HEK293 (cell line): ENCODE measurements at regions not wholly inside any gene's neighbourhood (a gene's known extent, or its start where the extent isn't known, plus 50 kb on each side); places are given as distances from the start of the nearest gene placed in this dataset.

Source experiments
- GLIS1 ChIP-seq: fragments of 450-650 bp; formaldehyde crosslinking; IDR thresholded peaks from 2 replicates; pipeline ENCODE4 v1.5.1; 2016; ENCODE audit warnings: missing biosample characterization, missing genetic modification characterization
- PRDM1 ChIP-seq: fragments of 450-650 bp; formaldehyde crosslinking; IDR thresholded peaks from 2 replicates; pipeline ENCODE4; 2016; ENCODE audit warnings: missing biosample characterization, missing genetic modification characterization
- REST ChIP-seq: fragments of 450-650 bp; formaldehyde crosslinking; IDR thresholded peaks from 2 replicates; pipeline ENCODE4 v1.5.1; 2016; ENCODE audit warnings: missing biosample characterization, missing genetic modification characterization
- SETDB1 ChIP-seq: IDR thresholded peaks from one replicate; pipeline ENCODE4 v1.6.1; 2017; ENCODE audit warnings: mild to moderate bottlenecking, low read length, moderate library complexity, mixed read lengths; ENCODE audit not compliant: insufficient read length
- ZEB2 ChIP-seq: fragments of 450-650 bp; formaldehyde crosslinking; IDR thresholded peaks from 2 replicates; pipeline ENCODE4 v1.5.1; 2016; ENCODE audit warnings: missing biosample characterization, missing genetic modification characterization
- ZNF121 ChIP-seq: fragments of 450-650 bp; formaldehyde crosslinking; IDR thresholded peaks from 2 replicates; pipeline ENCODE4 v1.5.1; 2016; ENCODE audit warnings: missing biosample characterization, missing genetic modification characterization
- ZNF426 ChIP-seq: fragments of 450-650 bp; formaldehyde crosslinking; IDR thresholded peaks from 2 replicates; pipeline ENCODE4 v1.5.1; 2017; ENCODE audit warnings: missing biosample characterization, missing genetic modification characterization, mild to moderate bottlenecking, inconsistent platforms, moderate library complexity
- ZNF76 ChIP-seq: fragments of 450-650 bp; formaldehyde crosslinking; IDR thresholded peaks from 2 replicates; pipeline ENCODE4; 2016; ENCODE audit warnings: low read depth, missing biosample characterization, missing genetic modification characterization, borderline replicate concordance
- ZNF768 ChIP-seq: fragments of 450-650 bp; formaldehyde crosslinking; IDR thresholded peaks from 2 replicates; pipeline ENCODE4 v1.5.1; 2018; ENCODE audit warnings: missing biosample characterization, mild to moderate bottlenecking, missing genetic modification characterization
- ZNF785 ChIP-seq: fragments of 450-650 bp; formaldehyde crosslinking; IDR thresholded peaks from 2 replicates; pipeline ENCODE4 v1.5.1; 2016; ENCODE audit warnings: missing biosample characterization, missing genetic modification characterization
- TF ChIP-seq, protein P1 (sequence below): fragments of 450-650 bp; formaldehyde crosslinking; IDR thresholded peaks from 2 replicates; pipeline ENCODE4 v1.5.1; 2016; ENCODE audit warnings: missing biosample characterization, missing genetic modification characterization
- TF ChIP-seq, protein P2 (sequence below): fragments of 450-650 bp; formaldehyde crosslinking; IDR thresholded peaks from 2 replicates; pipeline ENCODE4 v1.5.1; 2016; ENCODE audit warnings: missing biosample characterization, missing genetic modification characterization, low read depth
- TF ChIP-seq, protein P3 (sequence below): IDR thresholded peaks from 2 replicates; pipeline ENCODE4 v1.6.1; 2011; ENCODE audit warnings: mild to moderate bottlenecking, low read depth, low read length, borderline replicate concordance

DNA sequence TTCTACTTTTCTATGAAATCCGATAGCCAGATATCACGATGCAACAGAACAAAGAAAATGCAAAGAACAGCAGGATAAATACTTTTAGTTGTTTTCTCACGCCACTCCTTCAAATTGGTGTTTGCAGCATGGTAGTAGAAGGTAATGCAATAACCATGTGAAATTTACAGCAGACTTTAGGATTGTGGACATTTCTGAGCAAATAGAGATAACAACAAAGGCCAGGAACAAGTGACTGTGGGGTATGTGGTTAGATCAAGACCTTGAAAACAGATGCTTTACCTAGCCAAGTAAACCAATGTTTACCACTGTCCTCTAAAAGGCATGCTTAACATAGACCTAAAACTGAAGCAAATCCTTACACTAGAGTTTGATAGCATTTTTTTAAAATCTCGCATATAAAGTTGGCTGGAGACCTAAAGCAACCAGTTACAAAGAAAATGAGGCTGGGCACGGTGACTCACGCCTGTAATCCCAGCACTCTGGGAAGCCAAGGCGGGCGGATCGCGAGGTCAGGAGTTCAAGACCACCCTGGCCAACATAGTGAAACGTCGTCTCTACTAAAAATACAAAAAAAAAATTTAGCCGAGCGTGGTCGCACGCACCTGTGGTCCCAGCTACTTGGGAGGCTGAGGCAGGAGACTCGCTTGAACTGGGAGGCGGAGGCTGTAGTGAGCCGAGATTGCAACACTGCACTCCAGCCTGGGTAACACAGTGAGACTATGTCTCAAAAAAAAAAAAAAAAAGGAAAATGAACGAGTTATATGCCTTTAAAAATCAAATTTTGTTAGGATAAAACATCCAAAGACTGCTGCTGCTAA, 123.2 kb upstream of the FOXN3 start:
- TF ChIP-seq SETDB1 (no peak), ZNF426 (tag by site-specific recombination) (no peak), ZNF76 (tag by site-specific recombination) (no peak), REST (tag by site-specific recombination) (no peak), ZNF768 (tag by site-specific recombination) (no peak), ZNF785 (tag by site-specific recombination) (no peak), ZEB2 (tag by site-specific recombination) (no peak), GLIS1 (tag by site-specific recombination) (no peak), ZNF121 (tag by site-specific recombination) (no peak), PRDM1 (no peak)
- TF ChIP-seq, protein P1, sequence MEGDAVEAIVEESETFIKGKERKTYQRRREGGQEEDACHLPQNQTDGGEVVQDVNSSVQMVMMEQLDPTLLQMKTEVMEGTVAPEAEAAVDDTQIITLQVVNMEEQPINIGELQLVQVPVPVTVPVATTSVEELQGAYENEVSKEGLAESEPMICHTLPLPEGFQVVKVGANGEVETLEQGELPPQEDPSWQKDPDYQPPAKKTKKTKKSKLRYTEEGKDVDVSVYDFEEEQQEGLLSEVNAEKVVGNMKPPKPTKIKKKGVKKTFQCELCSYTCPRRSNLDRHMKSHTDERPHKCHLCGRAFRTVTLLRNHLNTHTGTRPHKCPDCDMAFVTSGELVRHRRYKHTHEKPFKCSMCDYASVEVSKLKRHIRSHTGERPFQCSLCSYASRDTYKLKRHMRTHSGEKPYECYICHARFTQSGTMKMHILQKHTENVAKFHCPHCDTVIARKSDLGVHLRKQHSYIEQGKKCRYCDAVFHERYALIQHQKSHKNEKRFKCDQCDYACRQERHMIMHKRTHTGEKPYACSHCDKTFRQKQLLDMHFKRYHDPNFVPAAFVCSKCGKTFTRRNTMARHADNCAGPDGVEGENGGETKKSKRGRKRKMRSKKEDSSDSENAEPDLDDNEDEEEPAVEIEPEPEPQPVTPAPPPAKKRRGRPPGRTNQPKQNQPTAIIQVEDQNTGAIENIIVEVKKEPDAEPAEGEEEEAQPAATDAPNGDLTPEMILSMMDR (tag by site-specific recombination) = no peak
- TF ChIP-seq, protein P2, sequence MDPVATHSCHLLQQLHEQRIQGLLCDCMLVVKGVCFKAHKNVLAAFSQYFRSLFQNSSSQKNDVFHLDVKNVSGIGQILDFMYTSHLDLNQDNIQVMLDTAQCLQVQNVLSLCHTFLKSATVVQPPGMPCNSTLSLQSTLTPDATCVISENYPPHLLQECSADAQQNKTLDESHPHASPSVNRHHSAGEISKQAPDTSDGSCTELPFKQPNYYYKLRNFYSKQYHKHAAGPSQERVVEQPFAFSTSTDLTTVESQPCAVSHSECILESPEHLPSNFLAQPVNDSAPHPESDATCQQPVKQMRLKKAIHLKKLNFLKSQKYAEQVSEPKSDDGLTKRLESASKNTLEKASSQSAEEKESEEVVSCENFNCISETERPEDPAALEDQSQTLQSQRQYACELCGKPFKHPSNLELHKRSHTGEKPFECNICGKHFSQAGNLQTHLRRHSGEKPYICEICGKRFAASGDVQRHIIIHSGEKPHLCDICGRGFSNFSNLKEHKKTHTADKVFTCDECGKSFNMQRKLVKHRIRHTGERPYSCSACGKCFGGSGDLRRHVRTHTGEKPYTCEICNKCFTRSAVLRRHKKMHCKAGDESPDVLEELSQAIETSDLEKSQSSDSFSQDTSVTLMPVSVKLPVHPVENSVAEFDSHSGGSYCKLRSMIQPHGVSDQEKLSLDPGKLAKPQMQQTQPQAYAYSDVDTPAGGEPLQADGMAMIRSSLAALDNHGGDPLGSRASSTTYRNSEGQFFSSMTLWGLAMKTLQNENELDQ = no peak
- TF ChIP-seq, protein P3, sequence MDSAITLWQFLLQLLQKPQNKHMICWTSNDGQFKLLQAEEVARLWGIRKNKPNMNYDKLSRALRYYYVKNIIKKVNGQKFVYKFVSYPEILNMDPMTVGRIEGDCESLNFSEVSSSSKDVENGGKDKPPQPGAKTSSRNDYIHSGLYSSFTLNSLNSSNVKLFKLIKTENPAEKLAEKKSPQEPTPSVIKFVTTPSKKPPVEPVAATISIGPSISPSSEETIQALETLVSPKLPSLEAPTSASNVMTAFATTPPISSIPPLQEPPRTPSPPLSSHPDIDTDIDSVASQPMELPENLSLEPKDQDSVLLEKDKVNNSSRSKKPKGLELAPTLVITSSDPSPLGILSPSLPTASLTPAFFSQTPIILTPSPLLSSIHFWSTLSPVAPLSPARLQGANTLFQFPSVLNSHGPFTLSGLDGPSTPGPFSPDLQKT = no peak
